ENCODE measurements at regions not wholly inside any gene's neighbourhood (a gene's known extent, or its start where the extent isn't known, plus 50 kb on each side); places are given as distances from the start of the nearest gene placed in this dataset.

GRCh38 chr3:535566-536416, 339.2 kb downstream of the CHL1 start:
- Histone ChIP-seq H2BK12ac (ENCODE audit: low read length) (no peak overlapping the region), H3K9ac (ENCODE audit: low read length) (no peak overlapping the region)

GRCh38 chr3:536417-536813, 339.9 kb downstream of the CHL1 start:
- no CpG with 5 or more reads among the region's 6 CpGs for WGBS (ENCODE audit: extremely low coverage, insufficient coverage, insufficient read length)
- Histone ChIP-seq H2BK12ac (ENCODE audit: low read length) (no peak overlapping the region), H3K27me3 (ENCODE audit: insufficient read depth, low read length) (no peaks in the 10 kb centered on the region), H4K12ac (ENCODE audit: low read depth, low read length) (no peak overlapping the region), H2AFZ (ENCODE audit: insufficient read depth, low read length, poor library complexity) (no peak overlapping the region), H3K18ac (ENCODE audit: low read length) (no peak overlapping the region), H3K9me3 (ENCODE audit: insufficient read depth, low read depth, low read length) (no peaks in the 10 kb centered on the region), H3K9ac (ENCODE audit: low read length) (no peak overlapping the region), H3K36me3 (ENCODE audit: control insufficient read depth in 1 of 2, insufficient read depth in 2 of 2, low read length in 2 of 2) (no peaks in the 10 kb centered on the region), H3K4me3 (ENCODE audit: low read depth, low read length) (no peak overlapping the region), H3K4ac (ENCODE audit: low read depth, low read length) (no peak overlapping the region), H3K23ac (ENCODE audit: low read length) (no peak overlapping the region), H3K4me2 (ENCODE audit: low read length) (peak overlapping the region; percentile 7), H3K79me1 (ENCODE audit: low read length) (no peaks in the 10 kb centered on the region), H3K27ac (ENCODE audit: low read depth, low read length) (no peak overlapping the region), H3K4me1 (ENCODE audit: control insufficient read depth in 1 of 2, insufficient read depth in 2 of 2, low read length in 2 of 2) (peaks cover 2% of the 10 kb centered on the region in 2 experiments), H3K14ac (ENCODE audit: low read length) (no peak overlapping the region), H4K91ac (ENCODE audit: low read depth, low read length) (no peak overlapping the region), H2BK120ac (ENCODE audit: insufficient read depth, low read length, poor library complexity) (no peak overlapping the region), H3K79me2 (ENCODE audit: control insufficient read depth, insufficient read depth, low read length, poor library complexity) (no peaks in the 10 kb centered on the region), H2AK5ac (ENCODE audit: low read length) (no peak overlapping the region), H2BK5ac (ENCODE audit: low read depth, low read length, poor library complexity) (no peak overlapping the region), H4K8ac (ENCODE audit: low read depth, low read length) (no peak overlapping the region)
- no peak for DNase-seq

More at GRCh38 chr3:535566-536416, 339.2 kb downstream of the CHL1 start:
- no peak overlapping the region for H2AK5ac ChIP-seq (ENCODE audit: low read length)
- H3K27me3 ChIP-seq (ENCODE audit: insufficient read depth, low read length) = no peaks in the 10 kb centered on the region
- no peak overlapping the region for H2BK5ac ChIP-seq (ENCODE audit: low read depth, low read length, poor library complexity)
- H4K91ac ChIP-seq (ENCODE audit: low read depth, low read length) = no peak overlapping the region
- no peak overlapping the region for H3K4ac ChIP-seq (ENCODE audit: low read depth, low read length)
- no peak overlapping the region for H3K27ac ChIP-seq (ENCODE audit: low read depth, low read length)
- no peaks in the 10 kb centered on the region for H3K36me3 ChIP-seq (ENCODE audit: control insufficient read depth in 1 of 2, insufficient read depth in 2 of 2, low read length in 2 of 2)
- peak overlapping the region; percentile 47 for H3K4me2 ChIP-seq (ENCODE audit: low read length)
- H3K79me2 ChIP-seq (ENCODE audit: control insufficient read depth, insufficient read depth, low read length, poor library complexity) = no peaks in the 10 kb centered on the region
- H3K4me3 ChIP-seq (ENCODE audit: low read depth, low read length) = peak overlapping the region; percentile 32
- H4K8ac ChIP-seq (ENCODE audit: low read depth, low read length) = no peak overlapping the region
- no peak overlapping the region for H2BK120ac ChIP-seq (ENCODE audit: insufficient read depth, low read length, poor library complexity)
- H3K23ac ChIP-seq (ENCODE audit: low read length) = no peak overlapping the region
- WGBS (ENCODE audit: extremely low coverage, insufficient coverage, insufficient read length) = no CpG with 5 or more reads among the region's 51 CpGs
- H3K9me3 ChIP-seq (ENCODE audit: insufficient read depth, low read depth, low read length) = no peaks in the 10 kb centered on the region
- no peaks in the 10 kb centered on the region for H3K79me1 ChIP-seq (ENCODE audit: low read length)
- no peak overlapping the region for H4K12ac ChIP-seq (ENCODE audit: low read depth, low read length)
- no peak overlapping the region for H3K18ac ChIP-seq (ENCODE audit: low read length)
- no peaks in the 10 kb centered on the region for H3K4me1 ChIP-seq (ENCODE audit: control insufficient read depth in 1 of 2, insufficient read depth in 2 of 2, low read length in 2 of 2)
- DNase-seq = no peak
- H3K14ac ChIP-seq (ENCODE audit: low read length) = no peak overlapping the region
- H2AFZ ChIP-seq (ENCODE audit: insufficient read depth, low read length, poor library complexity) = no peak overlapping the region

GRCh38 chr3:541062-541801, 344.7 kb downstream of the CHL1 start:
- no peak overlapping the region for H3K14ac ChIP-seq (ENCODE audit: low read length)
- H4K8ac ChIP-seq (ENCODE audit: low read depth, low read length) = no peak overlapping the region
- H3K4me2 ChIP-seq (ENCODE audit: low read length) = peak overlapping the region; percentile 30
- DNase-seq = no peak
- no peak overlapping the region for H3K27ac ChIP-seq (ENCODE audit: low read depth, low read length)
- H3K4me3 ChIP-seq (ENCODE audit: low read depth, low read length) = no peak overlapping the region
- peaks cover 3 to 4% of the 10 kb centered on the region in 2 experiments for H3K4me1 ChIP-seq (ENCODE audit: control insufficient read depth in 1 of 2, insufficient read depth in 2 of 2, low read length in 2 of 2)
- no peaks in the 10 kb centered on the region for H3K79me2 ChIP-seq (ENCODE audit: control insufficient read depth, insufficient read depth, low read length, poor library complexity)
- H4K12ac ChIP-seq (ENCODE audit: low read depth, low read length) = no peak overlapping the region
- H3K79me1 ChIP-seq (ENCODE audit: low read length) = no peaks in the 10 kb centered on the region
- H2BK12ac ChIP-seq (ENCODE audit: low read length) = no peak overlapping the region
- H2AFZ ChIP-seq (ENCODE audit: insufficient read depth, low read length, poor library complexity) = no peak overlapping the region
- no peaks in the 10 kb centered on the region for H3K36me3 ChIP-seq (ENCODE audit: control insufficient read depth in 1 of 2, insufficient read depth in 2 of 2, low read length in 2 of 2)
- H2BK120ac ChIP-seq (ENCODE audit: insufficient read depth, low read length, poor library complexity) = no peak overlapping the region
- no peak overlapping the region for H3K9ac ChIP-seq (ENCODE audit: low read length)
- H2AK5ac ChIP-seq (ENCODE audit: low read length) = no peak overlapping the region
- H3K27me3 ChIP-seq (ENCODE audit: insufficient read depth, low read length) = no peaks in the 10 kb centered on the region
- H2BK5ac ChIP-seq (ENCODE audit: low read depth, low read length, poor library complexity) = no peak overlapping the region
- no peaks in the 10 kb centered on the region for H3K9me3 ChIP-seq (ENCODE audit: insufficient read depth, low read depth, low read length)
- no peak overlapping the region for H3K23ac ChIP-seq (ENCODE audit: low read length)
- no peak overlapping the region for H4K91ac ChIP-seq (ENCODE audit: low read depth, low read length)
- H3K4ac ChIP-seq (ENCODE audit: low read depth, low read length) = no peak overlapping the region
- H3K18ac ChIP-seq (ENCODE audit: low read length) = no peak overlapping the region
- WGBS (ENCODE audit: extremely low coverage, insufficient coverage, insufficient read length) = no CpG with 5 or more reads among the region's 12 CpGs

GRCh38 chr3:542021-542420, 345.5 kb downstream of the CHL1 start:
- Histone ChIP-seq H3K4me1 (ENCODE audit: control insufficient read depth in 1 of 2, insufficient read depth in 2 of 2, low read length in 2 of 2) (peaks cover 3 to 4% of the 10 kb centered on the region in 2 experiments), H3K18ac (ENCODE audit: low read length) (no peak overlapping the region), H3K27me3 (ENCODE audit: insufficient read depth, low read length) (no peaks in the 10 kb centered on the region), H3K27ac (ENCODE audit: low read depth, low read length) (no peak overlapping the region), H4K91ac (ENCODE audit: low read depth, low read length) (no peak overlapping the region), H3K23ac (ENCODE audit: low read length) (no peak overlapping the region), H3K14ac (ENCODE audit: low read length) (no peak overlapping the region), H2AK5ac (ENCODE audit: low read length) (no peak overlapping the region), H2BK120ac (ENCODE audit: insufficient read depth, low read length, poor library complexity) (no peak overlapping the region), H3K4ac (ENCODE audit: low read depth, low read length) (no peak overlapping the region), H3K9me3 (ENCODE audit: insufficient read depth, low read depth, low read length) (no peaks in the 10 kb centered on the region), H2BK12ac (ENCODE audit: low read length) (no peak overlapping the region), H3K79me1 (ENCODE audit: low read length) (no peaks in the 10 kb centered on the region), H3K4me2 (ENCODE audit: low read length) (no peak overlapping the region), H3K79me2 (ENCODE audit: control insufficient read depth, insufficient read depth, low read length, poor library complexity) (no peaks in the 10 kb centered on the region), H2BK5ac (ENCODE audit: low read depth, low read length, poor library complexity) (no peak overlapping the region), H3K4me3 (ENCODE audit: low read depth, low read length) (no peak overlapping the region), H3K36me3 (ENCODE audit: control insufficient read depth in 1 of 2, insufficient read depth in 2 of 2, low read length in 2 of 2) (no peaks in the 10 kb centered on the region), H4K8ac (ENCODE audit: low read depth, low read length) (no peak overlapping the region), H4K12ac (ENCODE audit: low read depth, low read length) (no peak overlapping the region), H2AFZ (ENCODE audit: insufficient read depth, low read length, poor library complexity) (no peak overlapping the region), H3K9ac (ENCODE audit: low read length) (no peak overlapping the region)
- DNase-seq = no peak
- WGBS (ENCODE audit: extremely low coverage, insufficient coverage, insufficient read length) = no CpG with 5 or more reads among the region's 3 CpGs

All from trophoblast cell (in vitro differentiated cells and primary cell).